ENCODE measurements at regions not wholly inside any gene's neighbourhood (a gene's known extent, or its start where the extent isn't known, plus 50 kb on each side); places are given as distances from the start of the nearest gene placed in this dataset.
A peak's percentile ranks its signal among the peaks of the same experiment; 100 is the strongest.
"Not testable (repeated sequence)": the region's sequence is repeated elsewhere in the genome, so short reads cannot be mapped to it uniquely, and the experiment has no call there.

DNA sequence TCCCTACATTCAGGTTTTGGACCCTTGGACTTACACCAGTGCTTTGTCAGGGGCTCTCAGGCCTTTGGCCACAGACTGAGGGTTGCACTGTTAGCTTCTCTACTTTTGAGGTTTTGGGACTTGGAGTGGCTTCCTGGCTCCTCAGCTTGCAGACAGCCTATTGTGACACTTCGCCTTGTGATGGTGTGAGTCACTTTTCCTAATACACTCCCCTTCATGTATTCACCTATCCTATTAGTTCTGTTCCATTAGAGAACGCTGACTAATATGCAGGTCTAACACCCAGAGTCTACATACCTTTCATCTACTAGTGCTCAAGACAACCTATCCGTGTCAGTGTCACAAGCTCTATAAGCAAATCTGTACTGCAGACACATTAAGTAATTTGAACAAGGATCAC is 605.3 kb downstream of the KCNT2 start:
- DNase-seq (ENCODE audit: low spot score) = no peak

DNA sequence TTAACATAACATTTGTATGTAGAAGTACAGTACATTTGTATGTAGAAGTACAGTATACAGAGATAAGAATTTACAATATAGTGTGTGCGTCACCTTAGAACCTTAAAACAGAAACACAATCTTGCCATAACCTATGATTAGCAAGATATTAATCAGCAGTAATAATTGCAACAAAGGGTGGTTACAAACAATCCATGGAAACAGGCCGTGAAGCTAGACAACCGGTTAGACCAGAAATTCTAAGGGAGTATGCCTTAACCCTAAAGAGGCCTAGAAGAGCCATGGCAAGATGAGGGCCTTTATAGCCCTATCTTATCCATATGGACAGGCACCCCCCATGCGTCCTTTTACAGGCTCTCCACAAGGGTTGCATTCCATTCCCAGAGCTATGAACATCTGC is 605.9 kb downstream of the KCNT2 start:
- DNase-seq (ENCODE audit: low spot score) = not testable (repeated sequence)

DNA sequence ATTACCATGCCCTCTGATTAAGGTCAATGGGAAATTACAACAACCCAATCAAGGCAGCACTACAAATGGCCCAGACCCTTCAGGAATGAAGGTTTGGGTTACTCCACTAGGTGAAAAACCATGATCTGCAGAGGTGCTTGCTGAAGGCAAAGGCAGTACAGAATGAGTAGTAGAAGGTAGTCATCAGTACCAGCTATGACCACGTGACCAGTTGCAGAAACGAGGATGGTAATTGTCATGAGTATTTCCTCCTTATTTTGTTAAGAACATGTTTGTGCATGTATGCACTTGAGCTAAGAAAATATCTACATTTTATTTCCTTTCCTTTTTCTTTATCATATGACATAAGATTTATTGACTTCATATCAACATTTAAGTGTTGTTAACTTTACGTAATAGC is 607.1 kb downstream of the KCNT2 start:
- no peak for DNase-seq (ENCODE audit: low spot score)

DNA sequence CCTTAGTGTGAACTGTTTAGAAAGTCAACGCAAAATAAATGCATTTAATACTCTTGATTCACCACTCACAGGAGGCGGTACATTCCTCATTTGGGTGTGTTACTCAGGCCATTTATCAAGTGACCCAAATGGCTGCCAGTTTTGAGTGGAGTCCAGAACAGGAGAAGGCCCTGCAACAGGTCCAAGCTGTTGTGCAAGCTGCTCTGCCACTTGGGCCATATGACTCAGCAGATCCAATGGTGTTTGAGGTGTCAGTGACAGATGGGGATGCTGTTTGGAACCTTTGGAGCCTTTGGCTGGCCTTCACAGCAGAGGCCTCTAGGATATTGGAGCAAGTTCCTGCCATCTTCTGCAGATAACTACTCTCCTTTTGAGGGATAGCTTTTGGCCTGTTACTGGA is 609.2 kb downstream of the KCNT2 start:
- no peak for DNase-seq (ENCODE audit: low spot score)

DNA sequence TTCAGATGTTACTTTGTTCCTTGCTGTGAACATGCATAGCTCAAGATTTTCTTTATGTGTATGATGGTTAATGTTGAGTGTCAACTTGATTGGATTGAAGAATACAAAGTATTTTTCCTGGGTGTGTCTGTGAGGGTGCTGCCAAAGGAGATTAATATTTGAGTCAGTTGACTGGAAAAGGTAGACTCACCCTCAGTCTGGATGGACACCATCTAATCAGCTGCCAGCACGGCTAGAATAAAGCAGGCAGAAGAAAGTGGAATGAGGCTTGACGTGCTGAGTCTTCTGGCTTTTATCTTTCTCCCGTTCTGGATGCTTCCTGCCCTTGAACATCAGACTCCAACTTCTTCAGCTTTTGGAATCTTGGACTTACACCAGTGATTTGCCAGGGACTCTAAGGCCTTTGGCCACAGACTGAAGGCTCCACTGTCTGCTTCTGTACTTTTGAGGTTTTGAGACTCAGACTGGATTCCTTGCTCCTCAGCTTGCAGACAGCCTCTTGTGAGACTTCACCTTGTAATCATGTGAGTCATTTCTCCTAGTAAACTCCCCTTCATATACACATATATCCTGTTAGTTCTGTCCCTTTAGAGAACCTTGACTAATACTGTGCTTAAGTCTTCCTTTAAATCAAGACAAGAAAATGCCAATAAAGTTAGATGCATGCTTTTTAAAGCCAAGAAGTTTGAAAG is 626.6 kb downstream of the KCNT2 start:
- DNase-seq (ENCODE audit: low spot score) = no peak

DNA sequence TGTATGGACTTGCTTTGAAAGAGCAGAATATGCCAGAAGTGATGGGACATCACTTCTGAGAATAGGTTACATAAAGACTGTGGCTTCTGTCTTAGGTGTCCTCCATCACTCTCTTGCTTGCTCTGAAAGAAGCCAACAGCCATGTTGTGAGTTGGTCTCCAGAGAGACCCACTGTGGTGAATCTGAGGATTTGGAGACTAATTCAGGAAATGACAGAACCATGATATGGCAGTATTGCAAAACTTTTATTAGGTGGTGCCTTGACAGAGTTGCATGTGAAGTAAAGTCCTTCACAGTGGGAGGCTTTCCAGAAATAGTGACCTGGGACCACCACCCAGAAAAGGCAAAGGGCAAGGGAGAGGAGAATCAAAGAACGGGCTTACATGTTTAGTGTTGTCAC is 628.6 kb downstream of the KCNT2 start:
- no peak for DNase-seq (ENCODE audit: low spot score)

DNA sequence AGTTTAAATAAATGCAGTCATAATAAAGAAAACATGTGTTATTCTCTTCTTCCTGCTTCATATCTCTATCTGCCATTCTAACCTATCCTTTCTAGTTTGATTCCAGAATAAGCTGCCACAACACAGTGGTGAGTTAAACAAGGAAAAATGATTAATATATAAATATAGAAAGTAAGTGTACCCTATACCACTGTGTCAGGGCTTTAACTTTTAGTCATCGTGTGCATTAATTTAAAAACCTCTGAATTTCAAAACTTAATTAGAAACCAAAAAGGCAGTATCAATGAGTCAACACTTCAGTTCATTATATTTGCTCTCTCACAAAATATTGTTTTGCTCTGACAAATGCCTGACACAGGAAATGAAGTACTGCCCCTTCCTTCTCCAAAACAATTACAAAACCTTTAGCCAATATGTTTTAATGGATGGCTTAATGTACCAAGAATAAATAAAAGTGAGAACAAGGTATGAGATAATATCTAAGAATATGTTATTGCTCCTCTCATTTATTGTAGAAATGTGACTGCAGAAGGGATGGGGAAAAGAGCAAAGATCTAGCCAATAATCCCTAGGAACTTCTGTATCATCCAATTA is 634.8 kb downstream of the KCNT2 start:
- DNase-seq (ENCODE audit: low spot score) = no peak

DNA sequence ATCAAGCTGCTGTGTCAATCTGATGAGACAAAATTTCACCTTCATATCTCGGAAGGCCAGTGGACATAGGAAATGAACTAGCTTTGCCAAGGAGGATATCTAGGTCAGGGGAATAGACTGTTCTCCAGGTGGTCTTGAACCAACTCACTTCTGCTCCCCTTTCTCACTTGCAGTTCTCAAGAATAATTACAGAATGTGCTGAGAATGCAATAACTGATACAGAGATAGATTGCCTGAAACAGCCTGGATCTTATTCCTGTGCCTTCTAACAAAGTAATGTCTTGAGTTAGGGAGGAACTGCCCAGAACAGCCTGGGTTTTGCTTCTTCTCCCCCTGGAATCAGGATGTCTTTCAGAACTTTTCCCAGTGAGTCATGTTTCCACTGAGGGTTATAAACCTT is 636.7 kb downstream of the KCNT2 start:
- DNase-seq (ENCODE audit: low spot score) = no peak

DNA sequence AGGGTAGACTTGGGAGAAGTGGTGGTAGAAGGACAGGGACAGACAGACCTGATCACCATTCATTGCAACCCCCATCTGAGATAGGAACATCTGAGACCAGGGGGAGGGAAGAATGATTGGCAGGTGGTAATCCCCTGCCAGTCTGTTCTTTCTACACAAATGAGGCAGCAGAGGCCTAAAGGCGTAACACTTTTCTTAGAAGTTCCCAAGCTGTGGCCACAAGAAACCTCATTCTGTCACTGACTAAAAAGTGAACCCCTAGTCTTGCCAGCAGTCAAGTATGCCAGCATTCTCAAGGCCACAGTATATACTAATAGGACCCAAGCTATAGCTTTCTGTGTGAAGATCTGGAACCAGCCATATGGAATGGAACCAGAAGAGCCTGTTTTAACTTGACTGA is 638.0 kb downstream of the KCNT2 start:
- no peak for DNase-seq (ENCODE audit: low spot score)

DNA sequence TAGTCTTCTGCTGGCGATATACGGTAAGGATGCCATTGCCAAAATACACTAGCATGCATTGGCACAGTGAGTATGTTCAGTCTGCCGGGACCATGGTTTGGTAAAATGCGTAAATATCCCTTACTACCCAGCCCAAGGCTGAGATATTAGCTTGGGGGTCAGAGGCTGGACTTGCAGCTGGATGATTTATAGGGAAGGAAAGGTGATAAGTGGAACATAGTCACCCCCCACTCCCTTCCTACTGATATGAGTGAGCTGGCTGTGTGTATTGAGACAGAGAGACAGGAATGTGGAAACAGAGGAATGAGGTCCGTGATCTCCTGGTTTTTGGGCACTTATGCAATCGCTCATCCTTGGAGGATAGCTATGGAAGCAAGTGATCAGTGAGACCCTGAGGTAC is 642.8 kb downstream of the KCNT2 start:
- DNase-seq (ENCODE audit: low spot score) = no peak

DNA sequence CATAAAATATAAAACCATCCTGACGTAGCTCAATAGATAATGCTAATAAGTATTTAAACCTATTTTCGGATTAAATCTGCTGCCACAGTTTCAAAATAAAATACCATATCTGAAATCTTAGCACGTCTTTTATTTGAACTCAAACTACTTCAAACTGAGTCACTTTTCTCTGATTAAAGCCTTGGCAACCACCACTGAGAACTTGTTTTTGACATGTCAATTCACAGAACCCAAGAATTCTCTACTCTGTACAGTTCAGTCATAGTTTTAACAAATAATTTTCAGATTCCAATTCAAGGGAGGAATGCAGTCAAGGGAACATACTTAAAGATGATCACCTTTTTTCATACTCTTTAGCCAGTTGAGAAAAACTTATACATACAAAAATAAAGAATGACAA is 643.2 kb downstream of the KCNT2 start:
- DNase-seq (ENCODE audit: low spot score) = no peak

DNA sequence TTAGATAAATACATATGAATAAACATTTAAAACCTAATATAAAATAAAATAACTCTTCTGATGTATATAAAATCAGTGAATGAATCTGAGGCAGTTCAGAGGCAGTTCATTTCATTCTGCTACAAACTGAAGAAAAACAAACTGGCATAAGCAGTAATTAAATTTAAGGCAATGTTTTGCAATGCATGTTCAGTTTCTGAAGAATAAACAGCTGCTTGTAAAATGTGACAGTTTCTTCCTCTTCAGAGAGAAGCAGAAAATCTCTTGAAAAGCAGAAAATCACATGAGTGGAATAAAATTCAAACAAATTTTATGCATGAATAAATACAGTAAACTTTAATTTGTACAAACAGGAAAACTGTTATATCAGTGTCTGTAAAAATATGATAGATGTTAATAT is 643.7 kb downstream of the KCNT2 start:
- DNase-seq (ENCODE audit: low spot score) = no peak

DNA sequence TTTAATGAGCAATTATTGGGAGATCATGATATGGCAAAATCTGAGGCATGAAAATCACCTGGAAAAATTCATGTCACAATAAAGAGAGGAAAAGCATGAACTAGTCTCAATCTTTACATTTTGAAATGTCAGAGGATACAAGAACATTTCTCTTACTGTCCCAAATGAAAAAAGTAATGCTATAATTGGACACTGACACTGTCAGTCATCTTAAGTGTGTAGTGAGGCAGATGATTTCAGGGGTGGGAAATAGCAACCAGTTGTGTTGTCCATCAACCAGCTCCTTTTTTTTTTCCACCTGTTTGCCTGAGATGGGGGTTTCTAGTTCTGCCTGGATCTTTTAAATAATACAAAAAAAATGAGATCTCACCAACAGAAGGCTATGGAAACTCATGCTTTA is 646.2 kb downstream of the KCNT2 start:
- DNase-seq (ENCODE audit: low spot score) = no peak

DNA sequence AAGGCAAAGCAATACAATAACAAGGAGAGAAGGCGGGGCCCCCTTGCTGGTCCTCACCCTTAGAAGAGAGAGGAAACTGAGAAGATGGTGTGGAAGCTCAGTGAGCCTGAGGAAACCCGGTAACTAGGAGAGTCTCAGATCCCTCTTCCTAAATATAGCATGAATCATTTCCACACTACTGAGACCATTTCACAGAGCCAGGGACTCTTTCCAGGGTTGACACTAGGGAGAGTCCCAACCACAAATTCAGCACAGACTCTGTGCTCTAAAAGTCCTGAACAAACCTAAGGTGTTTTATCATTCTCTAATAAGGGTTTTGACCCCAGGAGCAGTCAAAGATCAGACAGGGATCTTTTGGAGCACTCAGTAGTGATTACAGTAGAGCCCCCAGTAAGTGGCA is 647.7 kb downstream of the KCNT2 start:
- no peak for DNase-seq (ENCODE audit: low spot score)

DNA sequence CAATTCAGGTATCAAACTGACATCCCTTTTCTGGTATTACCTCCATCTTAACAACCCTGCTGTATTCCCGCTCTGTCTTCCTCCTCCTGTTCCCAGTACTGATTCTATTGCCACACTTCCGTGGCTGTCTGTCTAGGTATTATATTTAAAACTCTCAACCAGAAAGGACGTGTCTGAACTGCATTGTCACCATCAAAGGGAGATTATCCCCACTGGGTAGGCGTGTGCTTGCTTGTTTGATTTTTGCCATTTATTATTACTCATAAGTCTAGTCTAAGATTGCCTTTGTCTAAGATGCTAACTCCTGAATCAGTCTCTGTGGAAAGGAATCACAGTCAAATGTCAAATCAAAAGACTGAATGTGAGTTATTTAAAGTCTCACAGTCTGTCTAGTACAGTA is 650.1 kb downstream of the KCNT2 start:
- DNase-seq (ENCODE audit: low spot score) = no peak

DNA sequence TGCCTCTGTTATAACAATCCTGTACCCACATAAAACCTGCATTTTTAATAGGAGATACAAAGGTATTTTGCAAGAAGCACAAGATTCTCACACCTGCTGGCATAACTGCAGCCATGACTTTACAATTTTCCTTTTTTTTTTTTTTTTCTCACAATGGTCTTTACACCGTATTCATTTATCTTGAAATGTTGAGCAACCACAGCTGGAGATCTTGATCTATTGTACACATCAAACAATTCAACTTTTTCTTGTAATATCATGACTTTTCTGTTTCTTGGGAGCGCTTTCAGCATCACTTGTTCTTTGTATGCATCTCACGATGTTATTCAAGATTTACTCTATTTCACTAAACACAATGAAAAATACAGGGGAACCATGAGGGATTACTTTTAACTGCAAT is 651.4 kb downstream of the KCNT2 start:
- DNase-seq (ENCODE audit: low spot score) = no peak

DNA sequence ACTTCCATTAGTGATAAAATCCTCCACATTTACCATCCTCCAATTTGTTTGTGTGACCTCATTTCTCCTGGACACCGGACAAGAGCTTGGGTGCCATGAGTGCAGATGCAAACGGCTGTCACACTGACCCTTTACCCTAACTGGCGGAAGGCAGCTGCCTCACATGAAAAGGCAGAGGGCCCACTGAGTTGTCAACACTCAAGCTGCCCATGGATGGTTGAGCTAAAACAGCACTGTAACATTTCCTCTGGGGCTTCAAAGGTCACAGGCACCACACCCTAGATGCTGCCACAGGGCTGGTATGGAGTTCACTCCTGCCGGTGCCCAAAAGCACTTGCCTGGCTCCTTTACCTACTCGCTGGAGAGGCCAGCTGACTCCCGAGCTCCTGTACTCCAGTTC is 653.4 kb downstream of the KCNT2 start:
- DNase-seq (ENCODE audit: low spot score) = peak; percentile 5

DNA sequence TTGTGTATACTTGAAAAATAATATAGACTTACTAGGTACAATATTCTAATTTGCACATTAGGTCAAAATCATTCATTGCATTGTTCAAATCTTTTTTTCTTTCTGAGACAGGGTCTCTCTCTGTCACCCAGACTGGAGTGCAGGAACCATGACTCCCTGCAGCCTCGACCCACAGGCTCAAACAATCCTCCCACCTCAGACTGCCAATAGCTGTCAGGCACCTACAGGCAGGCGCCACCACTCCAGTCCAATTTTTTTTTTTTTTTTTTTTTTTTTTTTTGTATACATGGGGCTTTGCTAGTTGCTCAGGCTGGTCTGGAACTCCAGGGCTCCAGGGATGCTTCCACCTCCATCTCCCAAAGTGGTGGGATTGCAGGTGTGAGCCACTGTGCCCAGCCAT is 656.9 kb downstream of the KCNT2 start:
- no peak for DNase-seq (ENCODE audit: low spot score)

DNA sequence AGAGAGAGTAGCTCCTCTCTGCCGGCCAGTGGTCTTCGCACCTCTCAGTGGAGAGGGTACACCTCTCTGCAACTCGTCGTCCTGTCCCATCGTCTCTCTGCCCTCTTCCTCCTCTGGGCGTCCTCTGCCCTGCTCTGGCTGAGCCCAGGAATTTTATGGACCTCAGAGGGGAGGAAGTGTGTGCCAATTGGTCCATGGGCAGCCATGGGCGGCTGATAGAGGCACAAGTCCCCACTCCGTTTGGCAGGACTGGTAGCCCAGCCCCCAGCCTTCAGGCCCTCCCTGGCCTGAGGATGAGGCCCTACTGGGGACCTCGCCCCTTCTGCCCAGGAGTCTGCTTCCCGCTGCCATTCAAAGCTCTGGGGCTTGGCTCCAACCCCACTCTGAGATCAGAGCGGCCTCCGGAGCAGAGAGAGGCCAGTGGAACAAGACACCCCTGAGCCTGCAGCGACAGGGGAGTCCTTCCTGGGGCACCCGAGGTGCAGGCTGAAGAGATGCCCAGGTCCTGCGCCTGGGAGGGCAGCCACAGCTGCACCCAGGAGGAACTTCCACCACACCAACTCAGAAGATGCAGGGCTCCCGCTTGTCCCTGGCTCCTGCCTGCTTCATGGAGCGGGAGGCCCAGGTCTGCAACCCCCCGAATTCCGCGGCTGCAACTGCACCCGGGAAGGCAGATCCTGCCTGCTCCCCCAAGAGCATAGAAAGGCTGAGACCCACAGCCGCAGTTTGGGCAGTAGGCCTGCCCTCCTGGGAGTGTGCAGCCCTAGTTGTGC is 659.9 kb downstream of the KCNT2 start:
- no peak for DNase-seq (ENCODE audit: low spot score)

DNA sequence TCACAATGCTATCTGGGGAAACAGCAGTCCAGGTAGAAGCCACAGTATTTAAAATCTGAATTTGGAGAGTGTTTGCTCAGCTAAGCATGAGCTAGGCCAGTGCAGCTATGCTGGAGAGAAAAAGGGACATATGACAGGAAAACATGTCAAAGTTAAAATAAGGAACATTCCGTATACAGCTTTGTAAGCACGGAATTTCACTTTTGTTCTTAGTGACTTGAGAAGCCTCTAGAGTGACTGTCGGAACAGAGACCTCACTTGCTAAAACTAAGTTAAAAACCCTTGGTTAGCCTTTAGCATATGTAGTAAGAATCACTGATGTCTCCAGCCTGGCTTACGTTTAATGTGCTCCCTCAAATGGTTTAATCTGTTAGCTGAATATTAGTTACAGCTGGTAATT is 661.7 kb downstream of the KCNT2 start:
- DNase-seq (ENCODE audit: low spot score) = no peak

DNA sequence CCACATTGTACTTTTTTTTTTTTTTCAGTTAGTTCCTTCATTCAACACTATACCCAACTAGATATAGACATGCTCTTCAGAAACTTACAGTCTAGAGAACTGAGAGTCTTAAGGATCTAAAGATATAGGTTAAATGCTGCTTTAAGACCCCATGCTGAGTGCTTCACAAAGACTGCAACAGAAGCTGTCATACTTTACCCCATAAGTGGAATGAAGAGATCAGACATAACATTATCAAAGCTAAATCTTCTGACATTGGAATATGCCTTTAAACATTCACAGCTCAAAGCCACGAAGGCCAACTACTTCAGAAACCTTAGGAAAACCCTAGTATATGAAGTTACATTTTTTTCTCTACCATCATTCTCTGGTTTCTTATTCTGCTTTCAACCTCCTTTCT is 666.4 kb downstream of the KCNT2 start:
- no peak for DNase-seq (ENCODE audit: low spot score)

DNA sequence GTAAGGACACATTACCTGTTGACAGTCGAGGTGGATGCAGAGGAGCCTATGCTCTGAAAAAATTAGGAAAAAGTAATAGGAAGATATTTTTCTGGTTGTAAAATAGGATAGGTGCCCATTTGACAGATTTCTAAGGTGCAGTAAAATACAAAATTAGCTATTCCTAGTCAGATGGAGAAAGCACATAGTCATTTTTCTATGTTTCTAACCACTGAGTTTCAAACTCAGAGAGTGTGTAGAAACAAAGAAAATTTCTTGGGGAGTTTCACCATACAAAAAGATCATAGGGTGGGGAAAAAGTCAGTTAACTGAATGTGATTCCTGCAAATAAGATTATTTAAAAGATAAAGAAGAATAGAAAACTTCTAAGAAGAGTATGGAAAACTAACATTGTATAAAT is 666.9 kb downstream of the KCNT2 start:
- DNase-seq (ENCODE audit: low spot score) = no peak

DNA sequence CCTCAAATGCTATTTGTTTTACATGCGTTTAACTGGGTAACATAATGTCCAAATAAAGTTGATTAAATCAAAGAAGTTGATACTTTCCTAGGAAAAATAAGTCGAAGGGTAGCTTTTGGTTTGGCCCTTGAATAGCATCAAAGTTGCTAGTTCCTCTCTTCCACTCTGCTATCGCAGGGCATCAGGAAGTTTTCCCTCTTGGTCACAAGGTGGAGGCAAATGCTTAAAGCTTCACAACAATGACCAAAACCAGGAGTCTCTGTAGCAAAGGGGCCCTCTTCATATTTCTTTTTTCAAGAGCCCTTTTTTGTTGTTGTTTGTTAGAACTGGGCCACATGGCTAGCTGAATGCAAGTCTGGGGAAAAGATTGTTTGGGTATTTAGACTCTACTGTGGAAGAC is 668.4 kb downstream of the KCNT2 start:
- DNase-seq (ENCODE audit: low spot score) = peak; percentile 12

All from SK-N-DZ (cell line).